Calu3 (cell line): ENCODE measurements at regions not wholly inside any gene's neighbourhood (a gene's known extent, or its start where the extent isn't known, plus 50 kb on each side); places are given as distances from the start of the nearest gene placed in this dataset.

Experiments
- BruUV-seq: library from RNA; stranded (reverse); fragments of 400-500 nt; replicated peaks from 2 replicates; lab custom pipeline; 2021; lab: Mats Ljungman, UMichigan
- CTCF ChIA-PET: fragments of 300-600 bp; sonication (Branson Sonifier 250); formaldehyde crosslinking; loops from one replicate; lab custom pipeline; 2022; ENCODE audit warnings: antibody characterized with exemption; lab: Charles Lee
- DNase-seq: peaks from one replicate; pipeline ENCODE4 v3.0.0; 2022
- H3K27ac Mint-ChIP-seq: one replicate; pipeline ENCODE4 v1.8.0; 2022; ENCODE audit warnings: mixed read lengths; ENCODE audit not compliant: unreplicated experiment
- H3K27me3 Mint-ChIP-seq: one replicate; pipeline ENCODE4 v1.8.0; 2022; ENCODE audit warnings: mixed read lengths; ENCODE audit not compliant: unreplicated experiment
- H3K36me3 Mint-ChIP-seq: one replicate; pipeline ENCODE4 v1.8.0; 2022; ENCODE audit warnings: mild to moderate bottlenecking, moderate library complexity, mixed read lengths; ENCODE audit not compliant: insufficient read depth, unreplicated experiment
- H3K4me1 Mint-ChIP-seq: one replicate; pipeline ENCODE4 v1.8.0; 2022; ENCODE audit warnings: mild to moderate bottlenecking, low read depth, mixed read lengths; ENCODE audit not compliant: unreplicated experiment
- H3K4me3 Mint-ChIP-seq: one replicate; pipeline ENCODE4 v1.8.0; 2022; ENCODE audit warnings: mild to moderate bottlenecking, low read depth, moderate library complexity, mixed read lengths; ENCODE audit not compliant: unreplicated experiment
- H3K9me3 Mint-ChIP-seq: one replicate; pipeline ENCODE4 v1.8.0; 2022; ENCODE audit warnings: low read depth, mixed read lengths; ENCODE audit not compliant: unreplicated experiment
- intact Hi-C: fragments of 100-400 bp; cut with micrococcal nuclease; formaldehyde crosslinking; loops from one replicate; pipeline ENCODE4 v1.10.0; 2022; ENCODE audit not compliant: unreplicated experiment
- TF ChIP-seq, protein P1 (sequence below): fragments of 200-600 bp; IDR thresholded peaks from one replicate; pipeline ENCODE4 v1.8.0; 2022; ENCODE audit warnings: antibody characterized with exemption; ENCODE audit not compliant: unreplicated experiment

DNA sequence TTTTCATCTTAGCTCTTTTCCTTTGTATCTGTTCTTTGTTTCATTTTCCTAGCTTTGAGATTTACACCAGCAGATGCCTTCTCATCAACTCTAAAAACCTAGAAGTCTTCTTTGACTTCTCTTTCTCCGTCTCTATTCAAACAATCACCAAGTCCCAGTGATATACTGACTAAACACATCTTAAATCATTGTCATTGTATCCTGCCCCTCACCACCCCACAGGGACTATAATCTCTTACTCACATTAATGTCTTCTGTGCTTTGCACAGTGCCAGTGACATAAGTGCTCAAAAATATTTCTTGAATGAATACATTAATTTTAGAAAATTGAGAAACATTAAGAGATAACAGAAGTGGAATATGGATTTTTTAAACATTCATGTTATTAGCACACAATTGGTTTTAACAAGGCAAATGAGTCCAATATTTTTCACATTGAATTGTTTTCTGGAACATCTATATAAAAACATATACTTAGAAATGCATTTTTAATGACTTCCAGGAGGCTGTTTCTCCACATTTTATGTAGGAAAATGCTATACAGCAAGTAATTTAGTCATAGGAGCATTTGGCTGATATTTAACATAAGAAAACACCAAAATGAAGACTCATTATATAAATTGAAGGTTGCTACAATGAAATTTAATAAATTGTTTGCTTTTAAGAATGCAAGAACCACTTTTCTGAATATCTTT is 472.8 kb upstream of the PRICKLE1 start:
- DNase-seq = no peak
- TF ChIP-seq, protein P1, sequence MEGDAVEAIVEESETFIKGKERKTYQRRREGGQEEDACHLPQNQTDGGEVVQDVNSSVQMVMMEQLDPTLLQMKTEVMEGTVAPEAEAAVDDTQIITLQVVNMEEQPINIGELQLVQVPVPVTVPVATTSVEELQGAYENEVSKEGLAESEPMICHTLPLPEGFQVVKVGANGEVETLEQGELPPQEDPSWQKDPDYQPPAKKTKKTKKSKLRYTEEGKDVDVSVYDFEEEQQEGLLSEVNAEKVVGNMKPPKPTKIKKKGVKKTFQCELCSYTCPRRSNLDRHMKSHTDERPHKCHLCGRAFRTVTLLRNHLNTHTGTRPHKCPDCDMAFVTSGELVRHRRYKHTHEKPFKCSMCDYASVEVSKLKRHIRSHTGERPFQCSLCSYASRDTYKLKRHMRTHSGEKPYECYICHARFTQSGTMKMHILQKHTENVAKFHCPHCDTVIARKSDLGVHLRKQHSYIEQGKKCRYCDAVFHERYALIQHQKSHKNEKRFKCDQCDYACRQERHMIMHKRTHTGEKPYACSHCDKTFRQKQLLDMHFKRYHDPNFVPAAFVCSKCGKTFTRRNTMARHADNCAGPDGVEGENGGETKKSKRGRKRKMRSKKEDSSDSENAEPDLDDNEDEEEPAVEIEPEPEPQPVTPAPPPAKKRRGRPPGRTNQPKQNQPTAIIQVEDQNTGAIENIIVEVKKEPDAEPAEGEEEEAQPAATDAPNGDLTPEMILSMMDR = no peak
- Mint-ChIP-seq H3K27me3 (no peaks in the 10 kb centered on the region), H3K36me3 (no peaks in the 10 kb centered on the region), H3K27ac (no peak overlapping the region), H3K9me3 (peaks cover 3% of the 10 kb centered on the region), H3K4me1 (no peaks in the 10 kb centered on the region), H3K4me3 (no peak overlapping the region)
- BruUV-seq = no TSS peak
- CTCF ChIA-PET = no interaction called here
- intact Hi-C loops = no loop called here

DNA sequence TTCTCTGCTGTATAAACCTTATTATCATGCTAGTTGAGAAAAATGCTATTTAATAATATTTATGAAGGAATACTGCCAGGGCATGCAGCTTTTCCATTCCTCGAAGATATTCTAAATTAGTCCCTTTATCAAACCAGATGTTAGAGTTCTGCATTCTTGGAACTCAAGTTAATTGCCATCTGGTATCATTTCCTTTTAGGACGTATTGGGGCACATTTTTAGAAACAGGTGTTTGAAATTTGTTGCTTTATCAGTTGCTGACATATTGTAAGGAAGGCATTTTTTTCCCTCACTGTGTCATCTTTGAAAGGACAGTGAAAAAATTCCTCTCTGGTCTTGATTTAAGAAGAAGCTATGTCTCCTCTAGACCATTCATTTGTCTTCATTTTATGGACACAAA is 471.2 kb upstream of the PRICKLE1 start:
- BruUV-seq = no TSS peak
- intact Hi-C loops = no loop called here
- Mint-ChIP-seq H3K4me1 (no peaks in the 10 kb centered on the region), H3K27me3 (no peaks in the 10 kb centered on the region), H3K9me3 (no peaks in the 10 kb centered on the region), H3K36me3 (no peaks in the 10 kb centered on the region), H3K27ac (no peak overlapping the region), H3K4me3 (no peak overlapping the region)
- CTCF ChIA-PET = no interaction called here
- DNase-seq = no peak
- TF ChIP-seq, protein P1 = no peak

DNA sequence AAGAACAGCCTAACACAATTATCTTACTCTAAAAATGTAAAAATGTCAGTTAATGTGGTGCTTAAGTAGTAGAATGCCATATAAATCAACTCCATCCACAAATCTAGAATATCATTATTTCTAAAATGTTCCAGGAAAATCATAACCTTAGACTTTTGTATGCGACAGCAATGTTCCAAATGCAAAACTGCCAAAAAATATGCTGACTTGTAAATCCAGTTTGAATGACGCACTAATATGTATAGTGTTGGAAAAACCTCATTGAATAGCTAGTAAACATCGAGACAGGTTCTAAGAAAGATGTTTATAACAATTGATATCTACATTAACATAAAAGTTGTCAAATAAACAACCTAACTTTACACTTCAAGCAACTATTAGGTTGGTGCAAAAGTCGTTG is 469.1 kb upstream of the PRICKLE1 start:
- H3K4me1 Mint-ChIP-seq = no peaks in the 10 kb centered on the region
- H3K27me3 Mint-ChIP-seq = no peaks in the 10 kb centered on the region
- H3K36me3 Mint-ChIP-seq = no peaks in the 10 kb centered on the region
- no TSS peak for BruUV-seq
- TF ChIP-seq, protein P1 = no peak
- no peaks in the 10 kb centered on the region for H3K9me3 Mint-ChIP-seq
- CTCF ChIA-PET = no interaction called here
- H3K27ac Mint-ChIP-seq = no peak overlapping the region
- intact Hi-C loops = no loop called here
- H3K4me3 Mint-ChIP-seq = no peak overlapping the region
- no peak for DNase-seq

DNA sequence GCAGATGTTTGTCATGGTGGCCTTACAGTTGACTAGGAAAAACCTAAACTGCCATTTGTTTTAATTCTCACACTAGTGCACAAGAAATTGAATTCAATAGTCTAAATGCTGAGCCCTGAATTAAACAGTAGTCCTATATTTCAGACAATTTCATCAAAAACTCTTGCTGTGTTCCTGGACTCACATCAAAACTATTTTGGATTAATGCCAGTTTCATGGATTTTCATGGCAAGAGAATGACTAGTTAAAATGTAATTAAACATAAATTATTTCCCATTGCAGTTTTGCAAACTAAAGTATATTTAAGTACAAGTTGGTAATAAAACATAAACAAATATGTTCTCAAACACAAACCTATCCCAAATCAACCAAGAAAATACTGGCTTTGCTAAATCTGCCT is 468.0 kb upstream of the PRICKLE1 start:
- intact Hi-C loops = no loop called here
- BruUV-seq = no TSS peak
- no peak for DNase-seq

More for the DNA sequence above, 468.0 kb upstream of the PRICKLE1 start:
- Mint-ChIP-seq H3K36me3 (no peaks in the 10 kb centered on the region), H3K4me1 (no peaks in the 10 kb centered on the region), H3K27ac (no peak overlapping the region), H3K9me3 (no peaks in the 10 kb centered on the region), H3K27me3 (no peaks in the 10 kb centered on the region), H3K4me3 (no peak overlapping the region)
- CTCF ChIA-PET = no interaction called here
- TF ChIP-seq, protein P1 = no peak
